ENCODE measurements at regions not wholly inside any gene's neighbourhood (a gene's known extent, or its start where the extent isn't known, plus 50 kb on each side); places are given as distances from the start of the nearest gene placed in this dataset.

GRCh38 chr1:189033169-189033568 is 1444.5 kb downstream of the BRINP3 start:
- DNase-seq = no peak
- Mint-ChIP-seq H3K4me1 (no peaks in the 10 kb centered on the region), H3K27me3 (ENCODE audit: low read depth, poor library complexity) (no peaks in the 10 kb centered on the region), H3K4me3 (no peak overlapping the region), H3K27ac (no peak overlapping the region), H3K36me3 (ENCODE audit: low read depth) (no peaks in the 10 kb centered on the region), H3K9me3 (no peaks in the 10 kb centered on the region)
- TF ChIP-seq CTCF (IDR thresholded peaks at IDR 0.05) = no peak

GRCh38 chr1:189036628-189037027 is 1441.0 kb downstream of the BRINP3 start:
- Mint-ChIP-seq H3K4me1 (no peaks in the 10 kb centered on the region), H3K36me3 (ENCODE audit: low read depth) (no peaks in the 10 kb centered on the region), H3K4me3 (no peak overlapping the region), H3K27me3 (ENCODE audit: low read depth, poor library complexity) (no peaks in the 10 kb centered on the region), H3K9me3 (no peaks in the 10 kb centered on the region), H3K27ac (no peak overlapping the region)
- no peak for DNase-seq
- TF ChIP-seq CTCF (IDR thresholded peaks at IDR 0.05) = no peak

- Mint-ChIP-seq H3K9me3 (no peaks in the 10 kb centered on the region), H3K36me3 (ENCODE audit: low read depth) (no peaks in the 10 kb centered on the region), H3K27me3 (ENCODE audit: low read depth, poor library complexity) (no peaks in the 10 kb centered on the region), H3K4me3 (no peak overlapping the region), H3K27ac (no peak overlapping the region), H3K4me1 (no peaks in the 10 kb centered on the region)
- no peak for DNase-seq
- TF ChIP-seq CTCF (IDR thresholded peaks at IDR 0.05) = no peak
These were observed 1431.5 kb downstream of the BRINP3 start for GRCh38 chr1:189046127-189046526.

- H3K4me3 Mint-ChIP-seq = no peak overlapping the region
These were observed 1392.9 kb downstream of the BRINP3 start for GRCh38 chr1:189084811-189085210.

GRCh38 chr1:189103956-189104355 is 1373.7 kb downstream of the BRINP3 start:
- H3K4me1 Mint-ChIP-seq = peaks cover 4% of the 10 kb centered on the region
- H3K9me3 Mint-ChIP-seq = no peaks in the 10 kb centered on the region
- H3K36me3 Mint-ChIP-seq (ENCODE audit: low read depth) = no peaks in the 10 kb centered on the region
- no peak overlapping the region for H3K4me3 Mint-ChIP-seq
- DNase-seq = no peak
- no peak overlapping the region for H3K27ac Mint-ChIP-seq
- no peaks in the 10 kb centered on the region for H3K27me3 Mint-ChIP-seq (ENCODE audit: low read depth, poor library complexity)
- no peak for TF ChIP-seq CTCF (IDR thresholded peaks at IDR 0.05)

More at GRCh38 chr1:189084811-189085210, 1392.9 kb downstream of the BRINP3 start:
- Mint-ChIP-seq H3K27me3 (ENCODE audit: low read depth, poor library complexity) (no peaks in the 10 kb centered on the region), H3K27ac (no peak overlapping the region), H3K4me1 (no peaks in the 10 kb centered on the region), H3K36me3 (ENCODE audit: low read depth) (no peaks in the 10 kb centered on the region), H3K9me3 (no peaks in the 10 kb centered on the region)
- no peak for DNase-seq
- TF ChIP-seq CTCF (IDR thresholded peaks at IDR 0.05) = no peak

GRCh38 chr1:189117072-189117770 is 1360.4 kb downstream of the BRINP3 start:
- no peak for DNase-seq
- no peaks in the 10 kb centered on the region for H3K27me3 Mint-ChIP-seq (ENCODE audit: low read depth, poor library complexity)
- H3K9me3 Mint-ChIP-seq = no peaks in the 10 kb centered on the region
- no peak overlapping the region for H3K4me3 Mint-ChIP-seq
- no peaks in the 10 kb centered on the region for H3K36me3 Mint-ChIP-seq (ENCODE audit: low read depth)
- no peaks in the 10 kb centered on the region for H3K4me1 Mint-ChIP-seq
- no peak overlapping the region for H3K27ac Mint-ChIP-seq
- TF ChIP-seq CTCF (IDR thresholded peaks at IDR 0.05) = no peak

All from nephron progenitor cell (in vitro differentiated cells).